ENCODE measurements at regions not wholly inside any gene's neighbourhood (a gene's known extent, or its start where the extent isn't known, plus 50 kb on each side); places are given as distances from the start of the nearest gene placed in this dataset.

- no peak for TF ChIP-seq STAT6 (CRISPR knock-in tag; conservative IDR thresholded peaks at IDR 0.05; ENCODE audit: low read depth)
- no peak for TF ChIP-seq PREB (CRISPR knock-in tag; IDR thresholded peaks at IDR 0.05; ENCODE audit: borderline replicate concordance)
- no peak for TF ChIP-seq USF1 (CRISPR knock-in tag; IDR thresholded peaks at IDR 0.05)
Measured at GRCh38 chr10:4696186-4696585, 129.8 kb upstream of the AKR1E2 start (continued).

GRCh38 chr10:4693967-4694366, 132.0 kb upstream of the AKR1E2 start:
- TF ChIP-seq ZNF121 (CRISPR knock-in tag; IDR thresholded peaks at IDR 0.05) (no peak), ZNF416 (CRISPR knock-in tag; IDR thresholded peaks at IDR 0.05) (no peak), SP1 (CRISPR knock-in tag; conservative IDR thresholded peaks at IDR 0.05) (no peak), AR (CRISPR knock-in tag; IDR thresholded peaks at IDR 0.05) (no peak), CDX4 (CRISPR knock-in tag; IDR thresholded peaks at IDR 0.05; ENCODE audit: borderline replicate concordance) (no peak), HMGXB4 (CRISPR knock-in tag; IDR thresholded peaks at IDR 0.05) (no peak), USF2 (CRISPR knock-in tag; IDR thresholded peaks at IDR 0.05) (no peak), ZNF317 (CRISPR knock-in tag; IDR thresholded peaks at IDR 0.05; ENCODE audit: borderline replicate concordance, low read depth) (no peak), ERG (CRISPR knock-in tag; IDR thresholded peaks at IDR 0.05) (no peak), NR3C1 (CRISPR knock-in tag; conservative IDR thresholded peaks at IDR 0.05; ENCODE audit: low read depth) (no peak), NR1H2 (CRISPR knock-in tag; IDR thresholded peaks at IDR 0.05) (no peak), MLX (CRISPR knock-in tag; IDR thresholded peaks at IDR 0.05) (no peak)
- no peak overlapping the region for H3K27ac Mint-ChIP-seq
- CTCF ChIA-PET: no interaction called here

More at GRCh38 chr10:4693967-4694366, 132.0 kb upstream of the AKR1E2 start:
- no peaks in the 10 kb centered on the region for H3K27me3 Mint-ChIP-seq (ENCODE audit: low read depth)
- no peaks in the 10 kb centered on the region for H3K4me1 Mint-ChIP-seq
- 0 out of 2 replicates have a peak, but pooled peaks cover 6% of the 10 kb centered on the region for H3K9me3 Mint-ChIP-seq
- no peaks in the 10 kb centered on the region for H3K36me3 Mint-ChIP-seq
- ATAC-seq (no peak), DNase-seq (ENCODE audit: low spot score) (no peak)
- no peak overlapping the region for H3K4me3 Mint-ChIP-seq
- POLR2A ChIA-PET: no interaction called here
